Stimulated activated memory B cell treated with anti-CD40 and anti-IgM and Interleukin-4, amounts not matched to agents 10 μg/mL and 1 μg/mL and 100 μg/mL, for 72 hours (primary cell): ENCODE measurements at regions not wholly inside any gene's neighbourhood (a gene's known extent, or its start where the extent isn't known, plus 50 kb on each side); places are given as distances from the start of the nearest gene placed in this dataset.

Experiments
- ATAC-seq: fragments of 150-1000 bp; cut with Tn5 transposase; 2 replicates; pipeline ENCODE4 v1.10.0; 2021
- H3K27ac Mint-ChIP-seq: one replicate; pipeline ENCODE4 v1.8.0; 2022; ENCODE audit warnings: mild to moderate bottlenecking, mixed read lengths
- H3K27me3 Mint-ChIP-seq: one replicate; pipeline ENCODE4 v1.8.0; 2022; ENCODE audit warnings: mixed read lengths
- H3K36me3 Mint-ChIP-seq: one replicate; pipeline ENCODE4 v1.8.0; 2022; ENCODE audit warnings: mixed read lengths
- H3K4me1 Mint-ChIP-seq: one replicate; pipeline ENCODE4 v1.8.0; 2022; ENCODE audit warnings: mixed read lengths
- H3K4me3 Mint-ChIP-seq: one replicate; pipeline ENCODE4 v1.8.0; 2022; ENCODE audit warnings: mild to moderate bottlenecking, moderate library complexity, mixed read lengths
- H3K9me3 Mint-ChIP-seq: one replicate; pipeline ENCODE4 v1.8.0; 2022; ENCODE audit warnings: mixed read lengths

DNA sequence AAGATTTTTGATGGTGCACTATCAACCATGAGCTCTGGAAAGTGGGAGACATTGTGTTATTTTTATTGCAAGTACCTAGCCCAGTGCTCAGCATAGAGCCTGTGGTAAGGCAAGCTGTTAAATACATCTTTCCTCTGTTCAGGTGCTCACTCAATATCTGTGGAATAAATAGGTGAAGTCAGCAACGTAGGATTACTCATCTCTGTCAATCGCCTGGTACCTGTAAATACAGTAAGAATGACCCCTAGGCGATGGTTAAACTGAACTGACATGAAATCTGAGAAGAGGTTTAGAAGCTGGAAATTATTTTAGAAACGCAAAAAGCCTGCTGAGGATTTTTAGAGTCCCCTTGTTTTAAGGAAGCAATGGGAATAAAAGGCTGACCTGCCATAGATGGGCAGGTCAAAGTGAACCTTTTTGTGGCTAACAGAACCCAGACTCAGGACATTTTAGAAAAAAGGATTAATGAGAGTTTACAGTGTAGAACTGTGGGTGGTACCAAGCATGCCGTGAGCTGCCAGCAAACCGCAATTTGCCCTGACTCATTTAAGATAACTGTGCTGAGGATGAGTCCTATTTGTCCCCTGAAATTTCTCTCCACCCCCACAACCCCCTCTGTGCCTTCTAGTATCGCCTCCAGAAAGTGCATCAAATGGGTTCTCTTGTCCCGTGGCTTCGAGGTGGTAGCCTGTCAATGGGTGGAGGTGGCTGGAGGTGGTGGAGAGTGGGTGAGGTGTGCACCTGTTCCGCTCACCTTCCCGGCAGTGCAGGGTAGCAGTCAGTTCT is 375.1 kb downstream of the MED10 start:
- Mint-ChIP-seq H3K36me3 (no peaks in the 10 kb centered on the region), H3K4me3 (no peak overlapping the region), H3K4me1 (no peaks in the 10 kb centered on the region), H3K27me3 (peaks cover 48% of the 10 kb centered on the region), H3K27ac (no peak overlapping the region), H3K9me3 (no peaks in the 10 kb centered on the region)
- no peak for ATAC-seq

- peaks cover 9% of the 10 kb centered on the region for H3K9me3 Mint-ChIP-seq
- H3K27ac Mint-ChIP-seq = no peak overlapping the region
- H3K27me3 Mint-ChIP-seq = peaks cover 26% of the 10 kb centered on the region
- ATAC-seq = peak; percentile 27
- no peaks in the 10 kb centered on the region for H3K36me3 Mint-ChIP-seq
- H3K4me3 Mint-ChIP-seq = no peak overlapping the region
- no peaks in the 10 kb centered on the region for H3K4me1 Mint-ChIP-seq
Measured at GRCh38 chr5:6000867-6001266, 377.5 kb downstream of the MED10 start.

DNA sequence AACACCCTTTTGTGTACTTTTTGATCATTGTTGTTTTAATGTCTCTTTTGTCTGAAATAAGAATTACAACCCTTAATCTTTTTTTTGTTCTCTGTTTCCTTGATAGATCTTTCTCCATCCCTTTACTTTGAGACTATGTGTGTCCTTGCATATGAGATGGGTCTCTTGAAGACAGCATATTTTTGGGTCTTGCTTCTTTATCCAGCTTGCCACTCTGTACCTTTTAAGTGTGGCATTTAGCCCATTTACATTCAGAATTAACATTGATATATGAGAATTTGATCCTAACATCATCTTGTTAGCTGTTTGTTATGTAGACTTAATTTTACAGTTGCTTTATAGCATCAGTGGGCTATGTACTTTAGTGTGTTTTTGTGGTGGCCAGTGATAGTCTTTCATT is 382.5 kb downstream of the MED10 start:
- no peak overlapping the region for H3K4me3 Mint-ChIP-seq
- peaks cover 41% of the 10 kb centered on the region for H3K9me3 Mint-ChIP-seq
- H3K4me1 Mint-ChIP-seq = no peaks in the 10 kb centered on the region
- peaks cover 1% of the 10 kb centered on the region for H3K27me3 Mint-ChIP-seq
- no peak overlapping the region for H3K27ac Mint-ChIP-seq
- no peak for ATAC-seq
- no peaks in the 10 kb centered on the region for H3K36me3 Mint-ChIP-seq

DNA sequence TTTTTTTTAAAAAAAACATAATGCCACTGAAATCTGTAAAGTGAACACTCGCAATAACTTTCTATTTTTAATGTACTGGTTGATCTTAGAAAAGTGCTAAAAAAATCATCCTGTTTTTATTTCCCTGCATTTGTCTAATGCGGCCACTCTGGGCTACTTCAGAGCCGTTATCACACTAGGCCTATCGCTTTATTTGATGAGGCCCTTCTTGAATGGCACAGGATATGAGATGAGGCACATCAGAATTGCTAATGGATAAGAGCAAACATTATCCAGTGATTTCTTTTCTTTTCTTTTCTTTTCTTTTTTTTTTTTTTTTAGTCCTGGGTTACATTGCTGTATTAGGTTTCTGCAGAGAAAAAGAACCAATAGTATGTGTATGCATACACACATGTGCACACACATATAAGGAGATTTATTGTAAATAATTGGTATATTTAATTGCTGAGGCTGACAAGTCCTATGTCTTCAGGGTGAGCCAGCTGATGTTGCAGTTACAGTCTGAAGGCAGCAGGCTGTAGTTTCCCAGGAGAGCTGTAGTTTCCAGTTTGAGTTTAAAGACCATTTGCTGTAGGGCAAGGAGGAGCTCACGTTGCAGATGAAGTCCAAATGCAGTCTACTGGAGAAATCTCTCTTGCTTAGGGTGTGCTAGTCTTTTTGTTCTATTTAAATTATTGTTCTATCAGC is 391.7 kb downstream of the MED10 start:
- Mint-ChIP-seq H3K4me1 (no peaks in the 10 kb centered on the region), H3K27ac (no peak overlapping the region), H3K9me3 (peaks cover 4% of the 10 kb centered on the region), H3K27me3 (no peaks in the 10 kb centered on the region), H3K36me3 (no peaks in the 10 kb centered on the region), H3K4me3 (no peak overlapping the region)
- no peak for ATAC-seq

DNA sequence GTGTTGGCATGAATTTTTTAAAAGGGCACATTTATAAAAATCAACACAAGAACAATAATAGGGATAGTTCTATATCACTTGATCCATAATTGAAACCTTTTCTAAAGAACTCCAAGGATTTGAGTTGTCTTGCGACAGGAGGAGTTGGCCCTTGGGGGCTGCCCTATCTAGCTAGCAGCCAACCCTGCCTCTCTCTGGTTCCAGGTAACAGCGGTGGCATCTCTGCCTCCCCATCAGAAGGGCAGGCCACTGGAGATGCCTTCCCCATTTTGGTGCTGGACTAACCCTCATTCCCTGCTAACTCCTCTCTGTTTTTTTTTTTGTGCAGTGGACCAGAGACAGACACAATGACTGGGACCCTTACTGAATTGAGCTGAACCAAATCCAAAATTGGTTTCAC is 393.0 kb downstream of the MED10 start:
- no peaks in the 10 kb centered on the region for H3K9me3 Mint-ChIP-seq

DNA sequence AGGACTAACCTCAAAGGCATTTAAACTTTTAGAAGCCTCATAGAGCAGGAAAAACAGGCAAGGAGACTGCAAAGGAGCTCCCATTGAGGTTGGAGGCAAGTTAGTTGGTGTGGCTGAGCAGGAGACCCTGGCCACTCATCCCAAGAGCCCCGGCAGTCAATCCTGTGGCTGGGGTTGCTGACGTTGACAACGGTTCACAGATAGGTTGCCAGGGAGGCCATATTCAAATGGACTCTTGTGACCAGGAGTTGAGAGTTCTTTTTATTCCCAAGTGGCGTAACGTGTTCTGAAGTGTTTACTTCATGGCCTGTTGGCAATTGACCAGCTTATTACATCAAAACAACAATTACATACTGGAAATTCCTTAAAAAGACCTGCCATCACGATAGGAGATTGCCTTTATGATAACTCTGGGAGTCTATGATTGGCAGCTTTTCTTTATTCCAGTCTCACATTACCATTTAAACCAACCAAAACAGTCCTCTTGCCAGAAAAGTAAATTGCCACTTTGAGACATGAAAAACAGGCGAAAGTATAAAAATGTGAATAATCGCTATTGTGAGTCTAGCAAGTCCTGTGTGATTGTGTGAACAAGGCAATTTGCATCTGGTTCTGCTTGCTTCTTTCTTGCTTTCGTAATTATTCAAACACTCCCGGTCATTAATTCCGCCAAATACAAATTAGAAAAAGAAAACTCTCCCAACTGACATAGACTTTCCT is 394.9 kb downstream of the MED10 start:
- Mint-ChIP-seq H3K36me3 (no peaks in the 10 kb centered on the region), H3K9me3 (no peaks in the 10 kb centered on the region), H3K27me3 (no peaks in the 10 kb centered on the region), H3K27ac (no peak overlapping the region), H3K4me3 (no peak overlapping the region), H3K4me1 (no peaks in the 10 kb centered on the region)
- no peak for ATAC-seq

More for the DNA sequence above, 393.0 kb downstream of the MED10 start:
- H3K27ac Mint-ChIP-seq = no peak overlapping the region
- no peak overlapping the region for H3K4me3 Mint-ChIP-seq
- H3K4me1 Mint-ChIP-seq = no peaks in the 10 kb centered on the region
- H3K36me3 Mint-ChIP-seq = no peaks in the 10 kb centered on the region
- ATAC-seq = no peak
- H3K27me3 Mint-ChIP-seq = no peaks in the 10 kb centered on the region

DNA sequence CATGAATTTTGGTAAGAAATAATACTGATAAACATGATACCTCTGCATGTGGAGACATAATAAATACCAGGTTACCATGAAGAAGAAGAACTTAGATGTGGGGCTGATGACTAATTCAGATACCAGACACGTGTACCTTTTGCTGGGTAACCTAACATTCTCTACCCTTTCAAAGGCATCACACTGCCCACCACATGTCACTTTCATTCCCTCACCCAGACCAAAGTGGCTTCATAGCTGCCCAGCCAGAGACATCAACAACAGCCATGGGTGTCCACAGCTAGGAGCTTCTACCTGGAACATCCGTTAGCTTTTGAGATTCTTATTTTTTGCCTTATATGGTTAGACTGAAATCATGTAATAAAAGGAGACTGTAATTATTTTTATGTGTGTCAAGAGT is 396.8 kb downstream of the MED10 start:
- no peaks in the 10 kb centered on the region for H3K36me3 Mint-ChIP-seq
- H3K27me3 Mint-ChIP-seq = peaks cover 4% of the 10 kb centered on the region
- no peak for ATAC-seq
- H3K4me1 Mint-ChIP-seq = no peaks in the 10 kb centered on the region
- H3K9me3 Mint-ChIP-seq = no peaks in the 10 kb centered on the region
- no peak overlapping the region for H3K4me3 Mint-ChIP-seq
- no peak overlapping the region for H3K27ac Mint-ChIP-seq

GRCh38 chr5:5980538-5980895 is 397.8 kb downstream of the MED10 start:
- Mint-ChIP-seq H3K9me3 (no peaks in the 10 kb centered on the region), H3K4me3 (no peak overlapping the region), H3K27me3 (peaks cover 9% of the 10 kb centered on the region), H3K4me1 (no peaks in the 10 kb centered on the region), H3K36me3 (no peaks in the 10 kb centered on the region), H3K27ac (no peak overlapping the region)
- ATAC-seq = no peak

DNA sequence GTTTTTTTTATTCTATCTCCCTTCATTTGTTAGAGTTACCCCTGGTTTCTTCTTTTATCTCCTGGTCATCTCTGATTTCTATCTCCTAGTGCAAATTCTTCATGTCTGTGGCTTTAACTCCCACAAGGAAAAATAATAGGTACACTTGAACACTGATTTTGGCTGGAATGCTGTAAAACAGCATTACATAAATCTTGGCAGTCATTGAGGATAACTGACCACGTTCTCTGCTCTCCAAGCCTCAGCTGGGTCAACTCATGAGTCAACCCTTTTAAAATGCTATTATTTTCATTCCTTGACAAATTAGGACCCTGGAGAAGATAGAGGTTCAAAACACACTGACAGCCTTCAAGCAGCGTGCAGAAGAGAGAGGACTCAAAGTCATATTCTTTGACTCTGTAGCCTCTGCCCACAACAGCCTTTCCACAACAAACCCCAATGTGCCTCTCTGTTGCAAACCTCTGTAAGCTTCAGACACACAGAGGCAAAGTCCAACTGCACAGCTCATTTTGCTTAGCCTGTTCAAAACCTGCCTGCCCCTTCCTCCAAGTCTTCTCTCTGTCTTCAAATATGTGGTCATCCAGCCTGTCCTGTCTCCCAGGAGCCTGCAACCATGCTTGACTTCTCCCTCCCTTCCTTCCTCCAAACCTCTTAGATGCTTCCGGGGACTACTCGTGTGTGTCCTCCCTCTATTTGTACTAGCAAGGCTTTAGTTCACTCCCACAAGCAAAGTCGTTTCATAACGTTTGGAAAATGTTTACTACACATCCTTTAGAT is 398.4 kb downstream of the MED10 start:
- H3K4me3 Mint-ChIP-seq = no peak overlapping the region
- no peak overlapping the region for H3K27ac Mint-ChIP-seq
- no peaks in the 10 kb centered on the region for H3K9me3 Mint-ChIP-seq
- no peak for ATAC-seq
- peaks cover 15% of the 10 kb centered on the region for H3K27me3 Mint-ChIP-seq
- H3K4me1 Mint-ChIP-seq = no peaks in the 10 kb centered on the region
- no peaks in the 10 kb centered on the region for H3K36me3 Mint-ChIP-seq

DNA sequence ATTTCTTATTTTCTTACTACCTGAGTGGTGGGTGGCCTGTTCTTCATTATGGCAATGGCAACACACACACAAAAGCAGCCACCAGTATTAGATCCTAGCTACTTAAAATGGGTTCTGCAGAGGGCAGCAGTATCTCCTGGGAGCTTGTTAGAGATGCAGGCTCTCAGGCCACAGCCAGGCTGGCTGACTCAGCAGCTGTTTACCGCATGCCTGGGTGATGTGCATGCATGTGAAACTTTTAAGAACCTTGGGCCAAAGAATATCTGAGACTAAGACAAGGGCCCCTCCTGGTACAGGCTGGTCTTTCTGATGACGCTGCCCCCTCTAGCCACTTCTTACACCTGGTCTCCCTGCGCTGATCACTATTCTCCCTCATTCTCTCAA is 399.0 kb downstream of the MED10 start:
- H3K4me3 Mint-ChIP-seq = no peak overlapping the region
- no peaks in the 10 kb centered on the region for H3K36me3 Mint-ChIP-seq

DNA sequence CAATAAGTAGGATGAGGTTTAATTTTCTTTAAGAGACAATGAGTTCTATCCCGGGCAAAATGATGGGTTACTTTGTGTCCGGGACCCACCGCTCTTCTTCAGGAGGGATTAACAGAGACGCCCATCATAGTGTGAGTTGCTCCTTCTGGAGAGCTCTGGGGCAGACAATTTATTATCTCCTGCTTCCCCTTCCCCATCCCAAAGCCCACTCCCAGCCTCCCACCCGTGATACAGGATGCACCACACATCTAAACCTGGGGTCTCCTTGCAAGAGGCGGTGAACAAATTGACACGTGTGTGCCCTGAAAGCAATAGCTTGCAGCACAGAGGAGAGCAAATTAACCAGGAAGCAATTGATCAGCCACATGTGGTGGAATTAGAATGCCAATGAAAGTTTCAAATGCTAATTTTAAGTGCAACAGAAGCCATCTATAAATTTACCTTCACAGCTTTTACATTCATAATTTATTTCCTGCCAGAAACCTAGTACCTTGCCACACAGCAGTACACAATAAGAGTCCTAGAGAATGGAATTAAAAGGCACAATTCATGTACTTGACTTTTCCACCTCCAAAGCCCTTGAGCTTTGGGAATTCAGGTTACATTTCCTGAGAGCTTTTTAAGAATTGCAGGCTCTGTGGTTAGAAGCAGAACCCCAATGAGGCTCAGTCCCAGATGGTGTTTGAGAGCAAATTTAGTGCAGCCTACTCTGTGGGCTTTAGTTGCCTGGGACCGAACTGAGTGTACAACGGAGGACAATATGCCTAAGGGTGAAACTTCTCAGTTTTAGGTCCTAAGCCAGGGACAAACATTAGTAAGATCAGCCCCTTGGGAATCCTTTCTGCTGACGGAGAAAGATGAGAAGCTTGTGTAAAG is 399.6 kb downstream of the MED10 start:
- no peak for ATAC-seq
- H3K4me3 Mint-ChIP-seq = no peak overlapping the region
- peaks cover 17% of the 10 kb centered on the region for H3K27me3 Mint-ChIP-seq
- H3K4me1 Mint-ChIP-seq = no peaks in the 10 kb centered on the region
- no peaks in the 10 kb centered on the region for H3K9me3 Mint-ChIP-seq
- no peaks in the 10 kb centered on the region for H3K36me3 Mint-ChIP-seq
- no peak overlapping the region for H3K27ac Mint-ChIP-seq

More for the DNA sequence above, 399.0 kb downstream of the MED10 start:
- H3K9me3 Mint-ChIP-seq = no peaks in the 10 kb centered on the region
- peaks cover 17% of the 10 kb centered on the region for H3K27me3 Mint-ChIP-seq
- no peak for ATAC-seq
- H3K27ac Mint-ChIP-seq = no peak overlapping the region
- H3K4me1 Mint-ChIP-seq = no peaks in the 10 kb centered on the region

- Mint-ChIP-seq H3K27me3 (peaks cover 17% of the 10 kb centered on the region), H3K4me1 (peaks cover 5% of the 10 kb centered on the region), H3K36me3 (no peaks in the 10 kb centered on the region), H3K4me3 (no peak overlapping the region), H3K27ac (no peak overlapping the region), H3K9me3 (peaks cover 3% of the 10 kb centered on the region)
- ATAC-seq = no peak
Measured at GRCh38 chr5:5971203-5971602, 407.1 kb downstream of the MED10 start.

- Mint-ChIP-seq H3K4me1 (peaks cover 5% of the 10 kb centered on the region), H3K27me3 (peaks cover 20% of the 10 kb centered on the region)
Measured at GRCh38 chr5:5969942-5970483, 408.3 kb downstream of the MED10 start.

GRCh38 chr5:5968981-5969380 is 409.4 kb downstream of the MED10 start:
- H3K4me3 Mint-ChIP-seq = no peak overlapping the region
- peaks cover 5% of the 10 kb centered on the region for H3K4me1 Mint-ChIP-seq
- no peak for ATAC-seq
- H3K36me3 Mint-ChIP-seq = peaks cover 6% of the 10 kb centered on the region
- peaks cover 14% of the 10 kb centered on the region for H3K9me3 Mint-ChIP-seq
- no peak overlapping the region for H3K27ac Mint-ChIP-seq
- H3K27me3 Mint-ChIP-seq = peaks cover 23% of the 10 kb centered on the region

More at GRCh38 chr5:5969942-5970483, 408.3 kb downstream of the MED10 start:
- Mint-ChIP-seq H3K9me3 (peaks cover 6% of the 10 kb centered on the region), H3K36me3 (peaks cover under 1% of the 10 kb centered on the region), H3K27ac (no peak overlapping the region), H3K4me3 (no peak overlapping the region)
- ATAC-seq = no peak
